HG03520 (cell line): ENCODE measurements at regions not wholly inside any gene's neighbourhood (a gene's known extent, or its start where the extent isn't known, plus 50 kb on each side); places are given as distances from the start of the nearest gene placed in this dataset.
"Not testable (repeated sequence)": the region's sequence is repeated elsewhere in the genome, so short reads cannot be mapped to it uniquely, and the experiment has no call there.

Experiments
- ATAC-seq: cut with Tn5 transposase; IDR thresholded peaks from one replicate; pipeline ENCODE4 v1.9.1; 2021; ENCODE audit warnings: mild to moderate bottlenecking, moderate library complexity; ENCODE audit not compliant: unreplicated experiment

- ATAC-seq = no peak
These were observed 264.0 kb downstream of the INHBA start for GRCh38 chr7:41438705-41439514.

GRCh38 chr7:41437257-41438196 lies 265.4 kb downstream of the INHBA start:
- no peak for ATAC-seq

DNA sequence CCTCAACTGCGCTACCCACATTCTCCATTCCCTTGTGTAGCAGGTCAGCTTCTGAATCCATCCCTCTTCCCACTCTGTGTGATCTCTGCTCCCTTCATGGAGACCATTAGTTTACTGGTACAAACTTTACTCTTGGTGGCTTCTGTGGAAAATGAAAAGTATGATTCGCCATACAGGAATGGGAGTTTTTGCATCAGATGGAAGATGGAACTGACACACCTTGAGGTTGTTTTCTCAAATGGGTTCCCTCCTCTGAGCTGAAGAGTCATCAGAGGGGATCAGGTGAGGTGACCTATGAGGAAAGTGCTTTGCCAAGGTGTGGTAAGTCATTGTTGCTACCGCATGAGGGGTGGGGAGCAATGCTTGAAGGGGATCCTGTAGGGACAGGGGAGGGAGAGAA lies 266.8 kb downstream of the INHBA start:
- no peak for ATAC-seq

DNA sequence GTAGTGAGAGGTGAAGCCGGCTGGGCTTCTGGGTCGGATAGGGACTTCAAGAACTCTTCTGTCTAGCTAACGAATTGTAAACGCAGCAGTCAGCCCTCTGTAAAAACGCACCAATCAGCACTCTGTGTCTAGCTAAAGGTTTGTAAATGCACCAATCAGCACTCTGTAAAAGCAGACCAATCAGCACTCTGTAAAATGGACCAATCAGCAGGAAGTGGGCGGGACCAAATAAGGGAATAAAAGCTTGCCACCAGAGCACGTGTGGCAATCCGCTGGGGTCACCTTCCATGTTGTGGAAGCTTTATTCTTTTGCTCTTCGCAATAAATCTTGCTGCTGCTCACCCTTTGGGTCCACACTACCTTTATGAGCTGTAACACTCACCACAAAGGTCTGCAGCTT lies 267.9 kb downstream of the INHBA start:
- not testable (repeated sequence) for ATAC-seq

GRCh38 chr7:41431671-41432070 lies 271.2 kb downstream of the INHBA start:
- ATAC-seq = no peak

- ATAC-seq = no peak
These were observed 274.5 kb downstream of the INHBA start for GRCh38 chr7:41428381-41428780.

- ATAC-seq = no peak
These were observed 277.0 kb downstream of the INHBA start for GRCh38 chr7:41425926-41426325.

GRCh38 chr7:41421056-41421455 lies 281.8 kb downstream of the INHBA start:
- ATAC-seq = no peak

GRCh38 chr7:41420421-41420820 lies 282.5 kb downstream of the INHBA start:
- ATAC-seq = no peak

GRCh38 chr7:41418337-41418736 lies 284.6 kb downstream of the INHBA start:
- no peak for ATAC-seq

DNA sequence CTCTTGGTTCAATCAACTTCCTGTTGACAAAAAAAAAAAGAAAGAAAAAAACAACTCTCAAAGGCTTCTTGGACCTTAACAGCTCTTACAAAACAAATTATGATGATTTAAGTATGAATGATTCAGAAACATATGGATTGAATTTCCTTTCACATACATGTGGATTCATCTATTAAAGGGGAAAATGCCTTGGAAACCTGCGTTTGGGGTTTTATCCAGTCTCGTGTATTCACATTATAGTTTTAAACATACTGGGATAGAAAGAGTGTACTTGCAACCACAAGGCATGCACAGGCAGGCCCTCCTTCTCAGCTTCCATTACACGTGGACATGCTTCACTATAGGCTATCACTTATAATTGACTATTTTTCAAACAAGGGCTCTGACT lies 286.7 kb downstream of the INHBA start:
- no peak for ATAC-seq

- no peak for ATAC-seq
These were observed 287.3 kb downstream of the INHBA start for GRCh38 chr7:41415471-41416207.

- no peak for ATAC-seq
These were observed 287.8 kb downstream of the INHBA start for GRCh38 chr7:41415051-41415450.

DNA sequence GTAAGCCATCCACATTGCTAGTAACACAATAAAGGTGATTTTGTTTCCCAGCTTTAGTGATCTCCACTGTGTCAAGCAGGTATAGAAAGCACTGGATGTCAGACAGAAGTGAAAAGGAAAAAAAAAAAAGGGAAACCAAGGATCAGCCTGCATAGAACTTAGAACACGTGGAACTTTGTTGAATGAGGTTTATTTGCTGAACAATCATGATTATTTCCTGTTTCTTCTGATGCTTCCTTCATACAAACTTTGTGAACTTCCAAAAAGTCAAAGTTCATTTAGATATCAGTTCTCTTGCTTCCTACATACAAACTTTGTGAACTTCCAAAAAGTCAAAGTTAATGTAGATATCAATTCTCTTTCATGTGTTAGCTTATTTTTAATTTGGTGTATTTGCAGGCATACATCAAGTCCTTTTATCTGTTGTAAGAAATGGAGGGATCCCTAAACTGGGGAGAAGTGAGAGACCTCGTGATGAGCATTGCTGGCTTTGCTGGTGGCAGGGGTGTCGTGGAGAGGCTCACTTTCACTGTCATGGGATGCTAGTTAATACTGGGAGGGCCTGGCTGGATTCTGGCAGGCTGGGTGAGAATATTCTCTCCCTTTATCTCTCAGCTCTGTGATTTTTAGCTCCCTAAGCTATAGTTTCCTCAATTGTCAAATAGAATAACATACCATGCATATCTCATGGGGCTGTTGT lies 298.4 kb downstream of the INHBA start:
- ATAC-seq = no peak

DNA sequence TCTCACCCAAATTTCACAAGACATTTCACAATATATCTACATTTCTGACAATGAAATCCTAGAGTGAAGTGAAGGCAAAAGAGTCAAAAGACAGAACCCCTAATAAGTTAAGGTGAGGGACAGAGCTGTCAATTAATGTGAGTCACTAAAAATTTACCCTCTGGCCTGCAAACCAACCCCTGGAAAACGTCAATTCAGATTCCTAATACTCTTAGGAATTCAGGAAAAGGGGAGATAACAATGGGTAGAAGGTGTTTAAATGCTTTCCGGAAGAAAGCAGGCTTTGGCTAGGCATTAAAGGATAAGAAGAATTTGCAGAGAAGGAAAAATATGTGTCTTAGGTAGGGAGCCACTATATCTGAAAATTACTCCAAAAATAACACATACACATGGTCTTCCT lies 299.6 kb downstream of the INHBA start:
- ATAC-seq = no peak

DNA sequence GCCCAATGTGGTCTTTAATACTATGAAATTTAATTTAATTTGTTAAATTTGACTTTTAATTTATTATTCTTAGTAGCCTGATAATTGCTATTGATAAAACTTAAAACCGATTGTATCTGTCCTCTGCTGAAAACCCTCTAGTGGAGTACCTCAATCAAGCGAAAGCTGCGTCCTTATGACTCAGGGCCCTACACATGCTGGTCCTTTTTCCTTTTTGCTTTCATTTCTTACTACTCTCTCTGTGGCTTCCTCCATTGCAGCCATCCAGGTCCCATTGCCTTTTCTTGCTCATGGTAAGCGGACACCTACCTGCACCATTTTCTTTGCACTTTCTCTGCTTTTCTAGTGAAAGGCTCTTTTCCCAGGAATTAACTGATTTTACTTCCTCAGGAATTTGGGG lies 301.1 kb downstream of the INHBA start:
- no peak for ATAC-seq

DNA sequence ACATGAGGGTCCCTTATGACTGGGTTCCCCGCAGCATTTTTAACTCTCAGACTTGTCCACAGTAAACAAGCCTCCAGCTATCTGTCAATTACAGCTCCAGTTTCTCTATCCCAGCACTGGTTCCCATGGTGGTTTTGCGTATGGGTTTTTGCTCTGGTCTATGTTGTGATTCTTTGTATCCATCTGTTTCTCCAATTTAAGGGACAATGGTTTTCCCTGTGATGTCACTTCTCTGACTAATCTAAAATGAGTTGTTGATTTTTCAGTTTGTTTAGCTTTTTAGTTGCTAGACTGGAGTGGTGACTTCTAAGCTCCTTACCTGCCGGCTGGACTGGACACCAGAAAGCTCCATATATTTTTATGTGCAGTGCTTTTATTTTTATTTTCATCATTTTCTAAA lies 303.7 kb downstream of the INHBA start:
- no peak for ATAC-seq

DNA sequence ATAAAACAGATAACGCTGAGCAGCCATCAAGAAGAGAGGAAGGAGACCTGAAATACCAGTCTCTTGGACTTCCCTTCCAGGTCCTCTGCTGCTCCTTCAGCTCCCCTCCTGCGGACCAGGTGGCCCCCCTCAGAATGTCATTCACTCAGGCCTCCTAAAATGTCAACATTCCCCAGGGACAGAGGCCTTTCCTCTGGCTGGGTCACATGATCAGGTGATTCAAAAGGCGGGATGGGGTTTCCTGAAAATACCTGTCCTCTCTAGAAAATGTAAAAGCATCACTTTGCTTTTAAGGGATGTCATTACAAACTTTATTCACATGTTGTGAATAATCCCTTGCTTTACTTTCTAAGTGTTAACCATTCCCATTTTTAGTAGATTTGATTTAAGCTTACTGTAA lies 311.1 kb downstream of the INHBA start:
- no peak for ATAC-seq

DNA sequence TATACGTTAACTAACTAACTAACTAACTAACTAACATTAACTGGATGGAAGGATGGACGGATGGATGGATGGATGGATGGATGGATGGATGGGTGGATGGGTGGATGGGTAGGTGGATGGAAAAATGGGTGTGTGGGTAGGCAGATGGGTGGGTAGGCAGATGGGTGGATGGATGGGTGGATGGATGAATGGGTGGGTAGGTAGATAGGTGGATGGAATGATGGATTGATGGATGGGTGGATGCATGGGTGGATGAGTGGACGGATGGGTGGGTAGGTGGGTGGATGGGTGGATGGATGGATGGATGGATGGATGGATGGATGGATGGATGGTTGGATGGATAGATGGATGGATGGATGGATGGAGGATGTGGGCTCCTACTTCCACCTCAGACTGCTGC lies 314.0 kb downstream of the INHBA start:
- ATAC-seq = not testable (repeated sequence)

DNA sequence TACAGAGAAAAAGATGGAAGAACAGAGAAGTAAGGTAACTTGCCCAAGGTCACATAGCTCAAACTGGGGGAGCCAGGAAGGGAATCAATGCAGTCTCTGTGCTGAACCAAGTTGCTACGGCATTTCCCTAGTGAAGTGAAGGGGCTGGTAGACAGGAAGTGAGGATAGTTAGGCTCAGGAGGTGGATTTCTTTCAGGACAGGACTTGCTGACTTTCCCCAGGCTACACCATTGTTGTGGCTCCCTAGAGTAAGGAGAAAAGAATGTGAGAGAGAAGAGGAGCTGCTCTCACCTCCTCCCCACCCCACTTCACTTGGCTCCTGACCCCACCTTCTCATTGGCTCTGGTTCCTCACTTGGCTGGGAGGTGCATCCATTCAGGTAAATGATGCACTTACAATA lies 316.9 kb downstream of the INHBA start:
- no peak for ATAC-seq

DNA sequence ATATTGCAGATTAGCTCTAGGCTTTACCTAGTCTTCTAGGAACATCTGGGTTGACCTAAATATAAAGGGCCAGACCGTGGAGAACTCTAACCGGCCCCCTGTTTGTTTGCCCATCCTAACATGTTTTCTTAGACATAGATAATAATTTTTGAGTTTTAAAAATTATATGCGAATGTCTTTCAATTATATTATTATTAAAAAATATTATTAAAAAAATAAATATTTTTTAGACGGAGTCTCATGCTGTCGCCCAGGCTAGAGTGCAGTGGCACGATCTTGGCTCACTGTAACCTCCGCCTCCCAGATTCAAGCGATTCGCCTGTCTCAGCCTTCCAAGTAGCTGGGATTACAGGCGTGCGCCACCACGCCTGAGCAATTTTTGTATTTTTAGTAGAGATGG lies 318.5 kb downstream of the INHBA start:
- no peak for ATAC-seq
